HG03571 (cell line): ENCODE measurements at regions not wholly inside any gene's neighbourhood (a gene's known extent, or its start where the extent isn't known, plus 50 kb on each side); places are given as distances from the start of the nearest gene placed in this dataset.
"Not testable (repeated sequence)": the region's sequence is repeated elsewhere in the genome, so short reads cannot be mapped to it uniquely, and the experiment has no call there.

Experiments used
- ATAC-seq: cut with Tn5 transposase; IDR thresholded peaks from one replicate; pipeline ENCODE4 v1.9.1; 2021; ENCODE audit not compliant: unreplicated experiment

GRCh38 chr11:96447208-96448110 is 57.6 kb downstream of the JRKL start:
- ATAC-seq = no peak

- ATAC-seq = no peak
Observed at GRCh38 chr11:96448225-96448624, 58.4 kb downstream of the JRKL start.

GRCh38 chr11:96456111-96456510 is 66.3 kb downstream of the JRKL start:
- no peak for ATAC-seq

GRCh38 chr11:96459751-96460150 is 69.9 kb downstream of the JRKL start:
- ATAC-seq = no peak

GRCh38 chr11:96461871-96462270 is 72.1 kb downstream of the JRKL start:
- ATAC-seq = no peak

- peak; percentile 71 for ATAC-seq
Observed at GRCh38 chr11:96464700-96465307, 75.0 kb downstream of the JRKL start.

- ATAC-seq = no peak
Observed at GRCh38 chr11:96465512-96465911, 75.7 kb downstream of the JRKL start.

GRCh38 chr11:96466607-96467006 is 76.8 kb downstream of the JRKL start:
- no peak for ATAC-seq

GRCh38 chr11:96469776-96470175 is 80.0 kb downstream of the JRKL start:
- no peak for ATAC-seq

GRCh38 chr11:96470521-96470920 is 80.7 kb downstream of the JRKL start:
- ATAC-seq = no peak

- no peak for ATAC-seq
Observed at GRCh38 chr11:96472085-96472484, 82.3 kb downstream of the JRKL start.

- ATAC-seq = no peak
Observed at GRCh38 chr11:96474263-96474662, 84.5 kb downstream of the JRKL start.

GRCh38 chr11:96481204-96481603 is 91.4 kb downstream of the JRKL start:
- ATAC-seq = no peak

- ATAC-seq = no peak
Observed at GRCh38 chr11:96481771-96482170, 92.0 kb downstream of the JRKL start.

GRCh38 chr11:96482193-96482592 is 92.4 kb downstream of the JRKL start:
- no peak for ATAC-seq

- no peak for ATAC-seq
Observed at GRCh38 chr11:96483374-96483955, 93.7 kb downstream of the JRKL start.

GRCh38 chr11:96484361-96484760 is 94.5 kb downstream of the JRKL start:
- ATAC-seq = no peak

GRCh38 chr11:96486890-96487611 is 97.2 kb downstream of the JRKL start:
- ATAC-seq = no peak

GRCh38 chr11:96488911-96489310 is 99.1 kb downstream of the JRKL start:
- not testable (repeated sequence) for ATAC-seq

GRCh38 chr11:96500440-96500839 is 110.6 kb downstream of the JRKL start:
- ATAC-seq = no peak

GRCh38 chr11:96506041-96506440 is 116.2 kb downstream of the JRKL start:
- no peak for ATAC-seq
